ENCODE measurements at regions not wholly inside any gene's neighbourhood (a gene's known extent, or its start where the extent isn't known, plus 50 kb on each side); places are given as distances from the start of the nearest gene placed in this dataset.
"Not testable (repeated sequence)": the region's sequence is repeated elsewhere in the genome, so short reads cannot be mapped to it uniquely, and the experiment has no call there.

GRCh38 chr6:119736296-119737021, 386.9 kb upstream of the MAN1A1 start:
- H3K27me3 Mint-ChIP-seq = peaks cover 3% of the 10 kb centered on the region
- H3K27ac Mint-ChIP-seq = no peak overlapping the region
- H3K4me3 Mint-ChIP-seq = no peak overlapping the region
- H3K4me1 Mint-ChIP-seq = no peaks in the 10 kb centered on the region
- no peaks in the 10 kb centered on the region for H3K36me3 Mint-ChIP-seq
- no peaks in the 10 kb centered on the region for H3K9me3 Mint-ChIP-seq

- H3K27ac Mint-ChIP-seq = no peak overlapping the region
- no peaks in the 10 kb centered on the region for H3K4me1 Mint-ChIP-seq
- H3K4me3 Mint-ChIP-seq = peak overlapping the region in 1 of 4 donors; percentile 9
- no peaks in the 10 kb centered on the region for H3K9me3 Mint-ChIP-seq
- no peaks in the 10 kb centered on the region for H3K36me3 Mint-ChIP-seq
- peaks cover 3% of the 10 kb centered on the region for H3K27me3 Mint-ChIP-seq
Measured at GRCh38 chr6:119735530-119735929, 386.0 kb upstream of the MAN1A1 start.

GRCh38 chr6:119734227-119734626, 384.7 kb upstream of the MAN1A1 start:
- no peaks in the 10 kb centered on the region for H3K9me3 Mint-ChIP-seq
- peaks cover 3% of the 10 kb centered on the region for H3K27me3 Mint-ChIP-seq

GRCh38 chr6:119728935-119729334, 379.4 kb upstream of the MAN1A1 start:
- Mint-ChIP-seq H3K4me3 (no peak overlapping the region), H3K27ac (no peak overlapping the region), H3K9me3 (peaks cover 0 to 3% (median 0%) of the 10 kb centered on the region in 3 donors), H3K36me3 (no peaks in the 10 kb centered on the region), H3K27me3 (peaks cover 2% of the 10 kb centered on the region), H3K4me1 (no peaks in the 10 kb centered on the region)

More at GRCh38 chr6:119734227-119734626, 384.7 kb upstream of the MAN1A1 start:
- no peaks in the 10 kb centered on the region for H3K36me3 Mint-ChIP-seq
- no peaks in the 10 kb centered on the region for H3K4me1 Mint-ChIP-seq
- H3K27ac Mint-ChIP-seq = no peak overlapping the region
- no peak overlapping the region for H3K4me3 Mint-ChIP-seq

- no peaks in the 10 kb centered on the region for H3K4me1 Mint-ChIP-seq
- no peak overlapping the region for H3K27ac Mint-ChIP-seq
- peaks cover 2% of the 10 kb centered on the region for H3K27me3 Mint-ChIP-seq
- no peak overlapping the region for H3K4me3 Mint-ChIP-seq
- H3K9me3 Mint-ChIP-seq = peaks cover 0 to 3% (median 3%) of the 10 kb centered on the region in 3 donors
- no peaks in the 10 kb centered on the region for H3K36me3 Mint-ChIP-seq
Measured at GRCh38 chr6:119728220-119728750, 378.7 kb upstream of the MAN1A1 start.

- Mint-ChIP-seq H3K9me3 (peaks cover 0 to 3% (median 3%) of the 10 kb centered on the region in 3 donors), H3K4me1 (no peaks in the 10 kb centered on the region), H3K27me3 (peaks cover 2% of the 10 kb centered on the region), H3K4me3 (no peak overlapping the region), H3K36me3 (no peaks in the 10 kb centered on the region), H3K27ac (no peak overlapping the region)
Measured at GRCh38 chr6:119727504-119728219, 378.1 kb upstream of the MAN1A1 start.

- not testable (repeated sequence) for H3K36me3 Mint-ChIP-seq, H3K4me3 Mint-ChIP-seq, H3K4me1 Mint-ChIP-seq, H3K27me3 Mint-ChIP-seq, H3K9me3 Mint-ChIP-seq
- H3K27ac Mint-ChIP-seq = peak overlapping the region in 2 of 3 donors; percentile 28 to 32
Measured at GRCh38 chr6:119726912-119727311, 377.4 kb upstream of the MAN1A1 start.

- no peaks in the 10 kb centered on the region for H3K27me3 Mint-ChIP-seq
- peaks cover 0 to 3% (median 3%) of the 10 kb centered on the region in 3 donors for H3K9me3 Mint-ChIP-seq
- H3K4me3 Mint-ChIP-seq = no peak overlapping the region
- peak overlapping the region in 1 of 3 donors; percentile 32 for H3K27ac Mint-ChIP-seq
- no peaks in the 10 kb centered on the region for H3K36me3 Mint-ChIP-seq
- no peaks in the 10 kb centered on the region for H3K4me1 Mint-ChIP-seq
Measured at GRCh38 chr6:119726086-119726485, 376.5 kb upstream of the MAN1A1 start.

- peaks cover 5 to 10% (median 9%) of the 10 kb centered on the region in 3 donors for H3K4me1 Mint-ChIP-seq
- no peak overlapping the region for H3K27ac Mint-ChIP-seq
- H3K27me3 Mint-ChIP-seq = no peaks in the 10 kb centered on the region
- H3K9me3 Mint-ChIP-seq = peaks cover 0 to 3% (median 2%) of the 10 kb centered on the region in 3 donors
- no peak overlapping the region for H3K4me3 Mint-ChIP-seq
- H3K36me3 Mint-ChIP-seq = no peaks in the 10 kb centered on the region
Measured at GRCh38 chr6:119720160-119720559, 370.6 kb upstream of the MAN1A1 start.

- Mint-ChIP-seq H3K4me3 (no peak overlapping the region), H3K27me3 (no peaks in the 10 kb centered on the region), H3K4me1 (peaks cover 5 to 10% (median 9%) of the 10 kb centered on the region in 3 donors), H3K36me3 (no peaks in the 10 kb centered on the region), H3K27ac (no peak overlapping the region), H3K9me3 (peaks cover 0 to 2% (median 0%) of the 10 kb centered on the region in 3 donors)
Measured at GRCh38 chr6:119717942-119718341, 368.4 kb upstream of the MAN1A1 start.

- Mint-ChIP-seq H3K9me3 (peaks cover 0 to 2% (median 0%) of the 10 kb centered on the region in 3 donors), H3K36me3 (no peaks in the 10 kb centered on the region), H3K27me3 (no peaks in the 10 kb centered on the region), H3K27ac (no peak overlapping the region), H3K4me1 (peaks cover 5 to 10% (median 9%) of the 10 kb centered on the region in 3 donors), H3K4me3 (no peak overlapping the region)
Measured at GRCh38 chr6:119716668-119717270, 367.2 kb upstream of the MAN1A1 start.

GRCh38 chr6:119713903-119714302, 364.3 kb upstream of the MAN1A1 start:
- Mint-ChIP-seq H3K9me3 (peaks cover 0 to 2% (median 0%) of the 10 kb centered on the region in 3 donors), H3K27me3 (no peaks in the 10 kb centered on the region), H3K4me3 (no peak overlapping the region), H3K27ac (no peak overlapping the region), H3K36me3 (no peaks in the 10 kb centered on the region), H3K4me1 (peaks cover 5 to 10% (median 9%) of the 10 kb centered on the region in 3 donors)

- Mint-ChIP-seq H3K4me3 (no peak overlapping the region), H3K27me3 (peaks cover 1% of the 10 kb centered on the region), H3K4me1 (no peaks in the 10 kb centered on the region), H3K36me3 (no peaks in the 10 kb centered on the region), H3K27ac (no peak overlapping the region), H3K9me3 (no peaks in the 10 kb centered on the region)
Measured at GRCh38 chr6:119686644-119687043, 337.1 kb upstream of the MAN1A1 start.

- H3K4me1 Mint-ChIP-seq = no peaks in the 10 kb centered on the region
- H3K27me3 Mint-ChIP-seq = peaks cover 1% of the 10 kb centered on the region
- no peak overlapping the region for H3K4me3 Mint-ChIP-seq
- no peak overlapping the region for H3K27ac Mint-ChIP-seq
- H3K36me3 Mint-ChIP-seq = no peaks in the 10 kb centered on the region
- no peaks in the 10 kb centered on the region for H3K9me3 Mint-ChIP-seq
Measured at GRCh38 chr6:119686240-119686639, 336.7 kb upstream of the MAN1A1 start.

GRCh38 chr6:119683671-119684070, 334.1 kb upstream of the MAN1A1 start:
- no peak overlapping the region for H3K4me3 Mint-ChIP-seq
- no peak overlapping the region for H3K27ac Mint-ChIP-seq
- H3K36me3 Mint-ChIP-seq = no peaks in the 10 kb centered on the region
- no peaks in the 10 kb centered on the region for H3K4me1 Mint-ChIP-seq
- peaks cover 1% of the 10 kb centered on the region for H3K27me3 Mint-ChIP-seq
- H3K9me3 Mint-ChIP-seq = no peaks in the 10 kb centered on the region

Data from IgD-negative memory B cell (primary cell).